Tibial nerve (tissue), 3 donors: ENCODE measurements at regions not wholly inside any gene's neighbourhood (a gene's known extent, or its start where the extent isn't known, plus 50 kb on each side); places are given as distances from the start of the nearest gene placed in this dataset.

Experiments used
- POLR2A ChIP-seq, 2 donors: fragments of 450-650 bp; IDR thresholded peaks; one replicate each; pipeline ENCODE4 v1.6.1; 2017; ENCODE audit warnings: antibody characterized with exemption in 2 of 2, mild to moderate bottlenecking in 2 of 2, moderate library complexity in 2 of 2
- TF ChIP-seq, protein P1 (sequence below), 5 experiments: fragments of 200-600 bp in 3 of 5; fragments of 450-650 bp in 2 of 5; sonication (generic) in 3 of 5; IDR thresholded peaks; one replicate each; pipeline ENCODE4 v1.5.1; 2016 to 2019; ENCODE audit warnings: antibody characterized with exemption in 5 of 5, mild to moderate bottlenecking in 3 of 5, moderate library complexity in 2 of 5

DNA sequence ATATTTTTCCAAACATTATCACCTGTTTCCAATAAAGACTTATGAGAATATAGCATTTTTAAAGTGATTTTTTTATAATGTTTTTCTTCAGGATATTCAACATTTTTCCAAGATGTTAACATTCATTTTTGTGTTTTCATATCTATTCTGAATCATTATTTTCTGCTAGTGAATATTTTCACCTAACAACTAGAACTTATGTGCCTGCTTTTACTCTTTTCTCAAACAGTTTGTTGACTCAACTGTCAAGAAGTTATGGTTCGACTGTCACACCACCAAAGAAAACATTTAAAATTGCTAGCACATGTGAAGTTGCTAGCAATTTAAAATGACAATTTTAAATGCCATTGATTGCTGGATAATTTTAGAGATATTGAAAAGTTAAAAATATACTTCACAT, 343.3 kb upstream of the CDH9 start:
- TF ChIP-seq, protein P1, sequence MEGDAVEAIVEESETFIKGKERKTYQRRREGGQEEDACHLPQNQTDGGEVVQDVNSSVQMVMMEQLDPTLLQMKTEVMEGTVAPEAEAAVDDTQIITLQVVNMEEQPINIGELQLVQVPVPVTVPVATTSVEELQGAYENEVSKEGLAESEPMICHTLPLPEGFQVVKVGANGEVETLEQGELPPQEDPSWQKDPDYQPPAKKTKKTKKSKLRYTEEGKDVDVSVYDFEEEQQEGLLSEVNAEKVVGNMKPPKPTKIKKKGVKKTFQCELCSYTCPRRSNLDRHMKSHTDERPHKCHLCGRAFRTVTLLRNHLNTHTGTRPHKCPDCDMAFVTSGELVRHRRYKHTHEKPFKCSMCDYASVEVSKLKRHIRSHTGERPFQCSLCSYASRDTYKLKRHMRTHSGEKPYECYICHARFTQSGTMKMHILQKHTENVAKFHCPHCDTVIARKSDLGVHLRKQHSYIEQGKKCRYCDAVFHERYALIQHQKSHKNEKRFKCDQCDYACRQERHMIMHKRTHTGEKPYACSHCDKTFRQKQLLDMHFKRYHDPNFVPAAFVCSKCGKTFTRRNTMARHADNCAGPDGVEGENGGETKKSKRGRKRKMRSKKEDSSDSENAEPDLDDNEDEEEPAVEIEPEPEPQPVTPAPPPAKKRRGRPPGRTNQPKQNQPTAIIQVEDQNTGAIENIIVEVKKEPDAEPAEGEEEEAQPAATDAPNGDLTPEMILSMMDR (IDR thresholded peaks at IDR 0.05), result no peak
- TF ChIP-seq POLR2A (IDR thresholded peaks at IDR 0.05), result no peak
